ENCODE measurements at regions not wholly inside any gene's neighbourhood (a gene's known extent, or its start where the extent isn't known, plus 50 kb on each side); places are given as distances from the start of the nearest gene placed in this dataset.

DNA sequence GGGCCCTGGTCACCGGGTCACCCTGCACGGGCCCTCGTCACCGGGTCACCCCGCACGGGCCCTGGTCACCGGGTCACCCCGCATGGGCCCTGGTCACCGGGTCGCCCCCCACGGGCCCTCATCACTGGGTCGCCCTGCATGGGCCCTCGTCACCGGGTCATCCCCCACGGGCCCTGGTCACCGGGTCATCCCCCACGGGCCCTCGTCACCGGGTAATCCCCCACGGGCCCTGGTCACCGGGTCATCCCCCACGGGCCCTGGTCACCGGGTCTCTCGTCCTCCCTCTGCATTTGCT lies 77.6 kb downstream of the RIPK4 start:
- TF ChIP-seq CTCF (IDR thresholded peaks at IDR 0.05; ENCODE audit: low read depth, low read length): no peak
- no peak overlapping the region for H3K4me3 ChIP-seq (ENCODE audit: low read depth, low read length)
- no peaks in the 10 kb centered on the region for H3K4me1 ChIP-seq
- DNase-seq: no peak
- no peaks in the 10 kb centered on the region for H3K36me3 ChIP-seq
- H3K9me3 ChIP-seq: no peaks in the 10 kb centered on the region
- H3K27me3 ChIP-seq: no peaks in the 10 kb centered on the region

DNA sequence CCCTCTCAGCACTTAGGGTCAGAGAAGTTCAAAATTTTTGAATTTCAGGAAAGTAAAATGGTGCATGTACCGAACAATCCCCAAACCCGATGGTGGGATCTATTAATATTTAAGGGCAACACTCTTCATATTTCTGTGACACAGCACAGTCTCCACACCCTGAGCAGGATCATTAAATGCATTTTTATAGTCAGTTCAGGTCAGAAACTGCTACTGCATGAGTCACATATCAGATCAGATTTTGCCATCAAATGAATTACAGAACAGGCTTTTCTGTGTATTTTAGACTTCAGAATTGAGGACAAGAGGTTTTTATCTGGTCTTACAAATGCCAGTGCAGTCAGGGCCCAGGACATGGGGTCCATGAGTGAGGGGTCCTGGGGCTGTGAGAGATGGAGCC lies 79.2 kb downstream of the RIPK4 start:
- Histone ChIP-seq H3K4me3 (ENCODE audit: low read depth, low read length) (no peak overlapping the region), H3K27me3 (no peaks in the 10 kb centered on the region), H3K4me1 (no peaks in the 10 kb centered on the region), H3K9me3 (no peaks in the 10 kb centered on the region), H3K36me3 (no peaks in the 10 kb centered on the region)
- no peak for TF ChIP-seq CTCF (IDR thresholded peaks at IDR 0.05; ENCODE audit: low read depth, low read length)
- no peak for DNase-seq

DNA sequence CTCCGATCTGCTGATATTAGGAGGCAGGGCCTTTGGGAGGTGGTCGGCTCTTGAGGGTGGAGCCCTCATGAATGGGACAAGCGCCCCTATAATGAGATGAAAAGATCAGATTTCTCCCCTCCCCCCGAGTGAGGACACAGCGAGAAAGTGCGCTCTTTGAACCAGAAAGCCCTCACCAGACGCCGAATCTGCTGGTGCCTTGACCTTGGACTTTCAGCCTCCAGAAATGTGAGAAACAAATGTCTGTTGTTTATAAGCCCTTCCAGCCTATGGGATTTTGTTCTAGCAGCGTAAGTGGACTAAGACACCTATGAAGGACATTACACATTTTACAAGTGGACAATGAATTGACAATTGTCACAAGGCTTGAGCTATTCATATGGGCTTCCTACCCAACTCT lies 80.2 kb downstream of the RIPK4 start:
- no peak for DNase-seq
- Histone ChIP-seq H3K9me3 (no peaks in the 10 kb centered on the region), H3K36me3 (no peaks in the 10 kb centered on the region), H3K4me1 (no peaks in the 10 kb centered on the region), H3K4me3 (ENCODE audit: low read depth, low read length) (no peak overlapping the region), H3K27me3 (no peaks in the 10 kb centered on the region)
- no peak for TF ChIP-seq CTCF (IDR thresholded peaks at IDR 0.05; ENCODE audit: low read depth, low read length)

DNA sequence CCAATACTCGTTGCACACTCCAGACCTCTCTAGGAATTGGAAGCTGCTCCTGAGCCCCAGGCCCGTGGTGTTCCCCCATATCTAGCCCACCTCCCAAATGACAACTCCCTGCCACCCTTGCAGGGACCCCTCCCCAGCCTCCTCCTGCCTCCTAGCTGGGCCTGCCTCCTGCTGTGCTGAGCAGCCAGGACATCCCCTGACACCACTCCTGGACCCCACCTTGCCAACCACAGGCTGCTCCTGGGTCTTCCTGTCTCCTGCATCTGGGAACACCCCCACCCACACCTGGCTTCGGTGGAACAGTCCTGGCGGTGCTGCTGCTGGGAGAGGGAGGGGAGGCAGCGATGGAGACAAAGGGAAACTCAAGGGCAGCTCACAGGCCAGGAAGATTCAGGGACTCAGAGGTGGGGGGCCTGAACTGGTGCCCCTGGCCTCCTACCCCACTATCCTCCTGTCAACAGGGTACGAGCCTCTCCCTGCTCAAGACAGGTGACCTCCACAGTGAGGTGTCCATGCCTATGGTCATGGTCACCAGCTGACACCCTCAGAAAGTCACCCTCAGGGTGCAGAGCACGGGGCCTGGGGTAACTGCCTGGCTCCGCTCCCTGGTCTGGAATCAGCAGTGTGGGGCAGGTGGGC lies 81.2 kb downstream of the RIPK4 start:
- DNase-seq: no peak

DNA sequence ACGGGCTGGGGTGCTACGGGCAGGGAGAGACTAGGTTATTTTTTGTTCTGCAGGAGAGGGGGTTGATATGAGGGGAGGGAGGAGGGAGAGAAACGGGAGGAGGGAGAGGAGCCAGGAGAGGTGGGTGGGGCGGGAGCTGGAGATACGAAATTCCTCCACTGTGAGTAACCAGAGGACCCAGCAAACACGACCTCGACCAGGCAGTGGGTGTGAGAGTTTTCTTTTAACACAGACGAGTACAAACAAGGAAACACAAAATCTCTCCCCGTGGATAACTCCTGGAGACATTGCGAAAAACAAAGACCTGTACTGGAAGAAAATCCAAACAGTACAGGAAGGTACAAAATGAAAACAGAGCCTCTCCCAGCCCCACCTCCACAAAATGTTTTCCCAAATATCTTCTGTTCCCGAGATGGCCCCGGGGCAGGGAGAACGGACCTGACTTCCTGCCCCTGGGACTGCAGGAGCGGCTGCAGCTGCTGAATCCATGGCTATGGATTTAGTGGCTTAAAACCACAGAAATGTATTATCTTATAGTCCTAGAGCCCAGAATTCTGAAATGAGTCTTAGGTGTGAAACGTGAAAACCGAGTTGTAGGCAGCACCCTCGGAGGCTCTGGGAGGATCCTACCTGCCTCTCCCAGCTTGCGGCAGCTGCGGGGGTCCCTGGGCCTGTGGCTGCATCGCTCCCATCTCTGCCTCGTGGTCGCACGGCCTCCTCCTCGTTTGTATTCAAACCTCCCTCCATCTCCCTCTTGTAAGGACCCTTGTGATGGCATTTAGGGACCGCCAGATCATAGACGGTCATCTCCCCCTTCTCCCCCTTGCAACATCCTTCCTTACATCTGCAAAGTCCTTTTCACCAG lies 82.2 kb downstream of the RIPK4 start:
- Histone ChIP-seq H3K36me3 (no peaks in the 10 kb centered on the region), H3K9me3 (no peaks in the 10 kb centered on the region), H3K27me3 (no peaks in the 10 kb centered on the region), H3K4me3 (ENCODE audit: low read depth, low read length) (no peak overlapping the region), H3K4me1 (no peaks in the 10 kb centered on the region)
- no peak for TF ChIP-seq CTCF (IDR thresholded peaks at IDR 0.05; ENCODE audit: low read depth, low read length)
- no peak for DNase-seq

More for the DNA sequence above, 81.2 kb downstream of the RIPK4 start:
- H3K4me3 ChIP-seq (ENCODE audit: low read depth, low read length): no peak overlapping the region
- no peaks in the 10 kb centered on the region for H3K9me3 ChIP-seq
- H3K36me3 ChIP-seq: no peaks in the 10 kb centered on the region
- no peaks in the 10 kb centered on the region for H3K4me1 ChIP-seq
- no peaks in the 10 kb centered on the region for H3K27me3 ChIP-seq
- TF ChIP-seq CTCF (IDR thresholded peaks at IDR 0.05; ENCODE audit: low read depth, low read length): no peak

GRCh38 chr21:41683815-41684214 lies 83.0 kb downstream of the RIPK4 start:
- no peak overlapping the region for H3K4me3 ChIP-seq (ENCODE audit: low read depth, low read length)
- H3K27me3 ChIP-seq: no peaks in the 10 kb centered on the region
- no peaks in the 10 kb centered on the region for H3K4me1 ChIP-seq
- no peak for DNase-seq
- TF ChIP-seq CTCF (IDR thresholded peaks at IDR 0.05; ENCODE audit: low read depth, low read length): no peak
- no peaks in the 10 kb centered on the region for H3K36me3 ChIP-seq
- H3K9me3 ChIP-seq: no peaks in the 10 kb centered on the region
